Subcutaneous abdominal adipose tissue (tissue), 5 donors: ENCODE measurements at regions not wholly inside any gene's neighbourhood (a gene's known extent, or its start where the extent isn't known, plus 50 kb on each side); places are given as distances from the start of the nearest gene placed in this dataset.

ENCODE experiments used
- H3K27ac ChIP-seq: one replicate; pipeline ENCODE4 v1.7.0; 2013; ENCODE audit warnings: low read depth, mild to moderate bottlenecking, inconsistent platforms, low read length, moderate library complexity
- H3K27me3 ChIP-seq, 5 donors: one replicate each; pipeline ENCODE4 v1.7.0; 2013; ENCODE audit warnings: low read length in 5 of 5, inconsistent platforms in 1 of 5; ENCODE audit not compliant: control insufficient read depth in 5 of 5, insufficient read depth in 4 of 5
- H3K36me3 ChIP-seq, 5 donors: one replicate each; pipeline ENCODE4 v1.7.0; 2013; ENCODE audit warnings: low read length in 5 of 5; ENCODE audit not compliant: control insufficient read depth in 5 of 5, insufficient read depth in 5 of 5
- H3K4me1 ChIP-seq, 5 donors: one replicate each; pipeline ENCODE4 v1.7.0; 2013; ENCODE audit warnings: low read length in 5 of 5, mild to moderate bottlenecking in 3 of 5, moderate library complexity in 1 of 5; ENCODE audit not compliant: control insufficient read depth in 5 of 5, insufficient read depth in 5 of 5
- H3K4me3 ChIP-seq, 5 donors: one replicate each; pipeline ENCODE4 v1.7.0; 2013; ENCODE audit warnings: low read length in 5 of 5, low read depth in 1 of 5
- H3K9ac ChIP-seq, 5 donors: one replicate each; pipeline ENCODE4 v1.7.0; 2013; ENCODE audit warnings: low read length in 5 of 5, mild to moderate bottlenecking in 4 of 5, moderate library complexity in 3 of 5
- H3K9me3 ChIP-seq, 5 donors: one replicate each; pipeline ENCODE4 v1.7.0; 2013; ENCODE audit warnings: low read length in 5 of 5; ENCODE audit not compliant: control insufficient read depth in 5 of 5
- donor health status: healthy.
- donor health status: healthy.
- donor health status: healthy.
- donor health status: healthy.
- donor health status: healthy.

DNA sequence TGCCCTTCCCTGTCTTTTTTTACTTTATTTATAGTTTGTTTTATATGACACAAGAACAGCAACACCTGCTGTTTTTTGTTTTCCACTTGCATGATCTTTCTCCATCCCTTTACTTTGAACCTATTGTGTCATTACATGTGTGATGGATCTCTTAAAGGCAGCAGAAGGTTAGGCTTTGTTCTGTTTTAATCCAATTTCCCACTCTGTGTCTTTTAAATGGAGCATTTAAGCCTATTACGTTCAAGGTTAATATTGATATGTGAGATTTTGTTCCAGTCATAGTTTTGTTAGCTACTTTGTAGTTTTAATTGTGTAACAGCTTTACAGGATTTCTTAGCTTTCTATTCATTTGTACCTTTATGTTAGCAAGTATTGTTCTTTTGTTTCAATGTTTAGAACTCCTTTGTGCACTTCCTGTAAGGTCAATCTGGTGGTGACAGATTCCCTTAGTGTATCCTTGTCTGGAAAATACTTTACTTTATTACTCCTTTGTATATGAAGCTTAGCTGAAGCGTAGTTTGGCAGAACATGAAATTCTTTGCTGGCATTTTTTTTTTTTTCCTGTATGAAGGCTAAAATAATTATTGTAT lies 1443.0 kb upstream of the LRRTM1 start:
- Histone ChIP-seq H3K4me3 (no peak overlapping the region), H3K27me3 (no peaks in the 10 kb centered on the region), H3K4me1 (no peaks in the 10 kb centered on the region), H3K27ac (no peak overlapping the region), H3K9ac (no peak overlapping the region), H3K36me3 (no peaks in the 10 kb centered on the region), H3K9me3 (peaks cover 0 to 8% (median 5%) of the 10 kb centered on the region in 5 donors)

DNA sequence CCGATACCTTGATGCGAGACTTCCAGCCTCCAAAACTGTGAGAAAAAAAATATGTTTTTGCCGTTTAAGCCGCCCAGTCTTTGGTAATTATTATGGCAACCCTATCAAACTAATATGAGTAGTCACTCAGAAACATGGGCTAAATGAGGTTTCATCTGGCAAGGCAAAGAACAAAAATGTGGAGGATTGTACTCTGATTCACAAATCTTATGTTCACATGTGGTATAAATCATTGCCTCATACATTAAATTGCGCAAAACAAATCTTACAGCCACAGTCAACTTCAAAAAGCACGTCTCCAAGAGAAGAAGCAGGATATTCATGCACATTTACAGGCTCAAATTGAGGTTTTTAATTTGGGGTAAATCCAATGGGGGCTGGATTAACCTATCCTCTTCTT lies 1435.4 kb upstream of the LRRTM1 start:
- Histone ChIP-seq H3K27ac (no peak overlapping the region), H3K4me1 (no peaks in the 10 kb centered on the region), H3K9me3 (peaks cover 0 to 3% (median 0%) of the 10 kb centered on the region in 5 donors), H3K27me3 (no peaks in the 10 kb centered on the region), H3K9ac (no peak overlapping the region), H3K36me3 (no peaks in the 10 kb centered on the region), H3K4me3 (no peak overlapping the region)

DNA sequence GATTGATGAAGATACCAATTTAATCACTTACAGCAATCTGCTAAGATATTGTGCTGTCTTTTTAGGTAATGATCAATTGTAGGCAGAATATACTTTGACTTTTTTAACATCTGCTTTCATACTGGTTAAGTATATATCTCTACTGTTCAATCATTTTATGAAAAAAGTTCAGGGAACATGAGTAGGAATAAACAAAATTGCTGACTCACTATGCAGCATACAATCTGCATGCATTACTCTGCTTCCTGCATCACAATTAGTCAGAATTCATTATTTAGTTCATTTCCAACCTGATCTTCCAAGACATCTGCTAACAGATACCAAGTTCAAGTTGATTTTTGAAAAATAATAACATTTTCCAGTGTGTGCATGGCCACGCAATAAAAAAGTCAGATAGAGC lies 1430.4 kb upstream of the LRRTM1 start:
- H3K27ac ChIP-seq: no peak overlapping the region
- peaks cover 0 to 2% (median 0%) of the 10 kb centered on the region in 5 donors for H3K9me3 ChIP-seq
- no peaks in the 10 kb centered on the region for H3K36me3 ChIP-seq
- H3K9ac ChIP-seq: no peak overlapping the region
- no peaks in the 10 kb centered on the region for H3K27me3 ChIP-seq
- no peaks in the 10 kb centered on the region for H3K4me1 ChIP-seq
- H3K4me3 ChIP-seq: no peak overlapping the region

DNA sequence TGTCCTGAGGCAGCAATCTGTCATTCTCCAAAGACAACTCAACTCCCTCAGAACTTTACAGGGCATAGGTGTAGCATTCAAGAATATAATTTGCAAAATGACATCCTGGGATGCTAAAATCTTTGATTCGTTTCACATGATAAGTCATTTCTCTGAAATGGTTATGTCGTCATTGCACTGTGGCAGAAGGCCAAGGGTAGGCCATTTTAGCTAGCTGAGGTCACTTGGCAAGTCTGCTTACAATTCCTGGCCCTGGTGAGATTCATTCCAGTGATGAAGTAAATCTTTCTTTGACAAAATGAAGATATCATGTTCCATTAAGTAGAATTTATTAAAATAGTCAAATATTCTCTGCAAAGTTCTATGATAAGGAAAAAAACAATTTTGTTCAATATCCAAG lies 1410.3 kb upstream of the LRRTM1 start:
- no peak overlapping the region for H3K27ac ChIP-seq
- no peak overlapping the region for H3K4me3 ChIP-seq
- peaks cover 0 to 11% (median 0%) of the 10 kb centered on the region in 5 donors for H3K9me3 ChIP-seq
- H3K4me1 ChIP-seq: no peaks in the 10 kb centered on the region
- H3K9ac ChIP-seq: no peak overlapping the region
- H3K27me3 ChIP-seq: no peaks in the 10 kb centered on the region
- no peaks in the 10 kb centered on the region for H3K36me3 ChIP-seq

DNA sequence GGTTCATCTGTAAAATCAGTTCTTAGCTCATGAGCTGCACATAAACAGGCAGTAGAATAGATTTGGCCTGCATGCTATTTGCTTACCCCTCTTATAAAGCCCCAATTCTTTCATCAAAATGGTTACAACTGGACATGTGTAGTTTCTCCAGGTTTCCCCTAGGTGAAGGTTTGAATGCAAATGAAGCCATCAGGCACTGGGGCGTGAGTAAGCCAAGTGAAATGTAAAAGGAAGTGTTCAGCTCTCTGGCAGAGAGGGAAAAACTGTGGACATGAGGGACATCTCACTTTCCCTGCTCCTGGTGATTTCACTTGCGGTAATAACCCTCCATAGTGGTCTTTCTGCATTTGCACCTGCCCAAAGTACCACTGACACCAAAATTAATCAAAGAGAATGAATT lies 1402.3 kb upstream of the LRRTM1 start:
- Histone ChIP-seq H3K27ac (no peak overlapping the region), H3K9ac (no peak overlapping the region), H3K4me1 (no peaks in the 10 kb centered on the region), H3K27me3 (no peaks in the 10 kb centered on the region), H3K4me3 (no peak overlapping the region), H3K36me3 (no peaks in the 10 kb centered on the region), H3K9me3 (peaks cover 0 to 2% (median 0%) of the 10 kb centered on the region in 5 donors)

DNA sequence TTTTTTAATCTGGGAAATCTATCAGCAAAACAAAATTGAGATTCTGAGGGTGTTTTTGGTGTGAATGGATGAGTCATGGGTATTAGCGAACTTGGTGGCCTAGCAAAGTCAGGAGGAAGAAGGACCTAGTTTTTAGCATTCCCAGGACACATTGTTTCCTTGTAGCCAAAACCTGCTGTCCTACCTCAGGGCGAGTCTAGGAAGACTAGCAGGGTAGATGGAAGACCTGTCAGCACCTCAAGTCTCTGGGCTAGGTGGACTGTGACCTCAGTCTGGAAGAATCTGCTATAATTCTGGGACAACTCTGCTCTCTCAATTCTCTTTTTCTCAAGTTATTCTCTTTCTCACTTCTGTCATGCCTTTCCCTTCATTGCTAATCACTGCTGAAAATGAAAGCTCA lies 1399.3 kb upstream of the LRRTM1 start:
- Histone ChIP-seq H3K27ac (no peak overlapping the region), H3K9me3 (peaks cover 0 to 2% (median 0%) of the 10 kb centered on the region in 5 donors), H3K4me3 (no peak overlapping the region), H3K27me3 (no peaks in the 10 kb centered on the region), H3K36me3 (no peaks in the 10 kb centered on the region), H3K4me1 (no peaks in the 10 kb centered on the region), H3K9ac (no peak overlapping the region)

DNA sequence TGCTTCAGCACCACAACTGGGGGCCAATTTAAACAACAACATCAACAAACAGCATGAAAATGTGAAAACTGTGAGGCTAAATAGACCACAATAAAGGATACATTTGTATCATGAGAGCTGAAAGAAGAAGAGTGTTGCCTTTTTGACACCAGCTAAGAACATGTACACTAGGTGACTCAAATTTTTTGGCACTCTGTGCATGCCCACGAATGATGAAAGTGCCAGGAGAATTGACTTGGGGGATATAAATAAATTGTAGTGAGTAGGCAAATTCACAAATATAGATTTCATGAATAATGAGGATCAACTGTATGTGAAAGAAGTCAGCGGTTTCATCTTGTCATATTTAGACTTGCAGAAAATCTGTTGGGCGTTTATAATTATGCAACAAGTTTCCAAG lies 1388.0 kb upstream of the LRRTM1 start:
- Histone ChIP-seq H3K27me3 (no peaks in the 10 kb centered on the region), H3K4me1 (no peaks in the 10 kb centered on the region), H3K4me3 (no peak overlapping the region), H3K9me3 (no peaks in the 10 kb centered on the region), H3K9ac (no peak overlapping the region), H3K27ac (no peak overlapping the region), H3K36me3 (no peaks in the 10 kb centered on the region)

DNA sequence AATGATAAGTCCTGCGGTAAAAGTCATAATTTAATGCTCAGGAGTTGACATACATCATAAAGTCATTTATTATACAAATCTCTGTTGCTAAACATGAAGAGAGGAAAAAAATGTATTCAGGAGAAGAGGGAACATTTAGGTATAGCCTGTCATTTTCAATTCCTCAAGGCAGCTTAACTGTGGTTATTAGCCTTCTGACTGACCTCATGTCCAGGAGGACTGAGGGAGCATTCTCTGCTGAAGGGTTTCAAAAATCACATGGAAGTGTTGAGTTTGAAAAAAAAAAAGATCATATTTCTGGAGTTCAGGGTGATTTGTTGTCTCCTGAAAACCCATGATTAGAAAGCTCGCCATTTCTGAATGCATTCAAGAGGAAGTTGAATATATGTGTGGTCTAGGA lies 1371.1 kb upstream of the LRRTM1 start:
- Histone ChIP-seq H3K27ac (no peak overlapping the region), H3K9me3 (no peaks in the 10 kb centered on the region), H3K36me3 (no peaks in the 10 kb centered on the region), H3K27me3 (no peaks in the 10 kb centered on the region), H3K4me3 (no peak overlapping the region), H3K4me1 (no peaks in the 10 kb centered on the region), H3K9ac (no peak overlapping the region)

DNA sequence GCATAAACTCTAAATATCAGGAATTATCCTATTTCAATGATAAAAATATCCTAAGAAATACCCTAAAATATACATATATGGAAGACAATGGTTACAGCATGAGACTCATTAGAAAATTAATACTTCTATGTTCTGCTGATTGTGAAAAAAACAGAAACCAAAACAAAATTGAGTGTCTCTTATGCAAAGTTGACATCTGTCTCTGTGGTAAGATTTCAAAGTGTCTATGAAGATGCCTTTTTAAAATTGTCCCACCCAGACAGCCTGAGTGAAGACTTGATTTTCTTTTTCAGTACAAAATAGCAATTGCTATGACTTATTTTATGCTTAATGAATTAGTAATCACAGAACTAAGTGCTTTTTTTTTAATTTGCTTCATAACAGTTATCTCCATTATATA lies 1368.4 kb upstream of the LRRTM1 start:
- no peaks in the 10 kb centered on the region for H3K36me3 ChIP-seq
- H3K27ac ChIP-seq: no peak overlapping the region
- H3K27me3 ChIP-seq: no peaks in the 10 kb centered on the region
- no peak overlapping the region for H3K4me3 ChIP-seq
- no peaks in the 10 kb centered on the region for H3K9me3 ChIP-seq
- no peaks in the 10 kb centered on the region for H3K4me1 ChIP-seq
- H3K9ac ChIP-seq: no peak overlapping the region

DNA sequence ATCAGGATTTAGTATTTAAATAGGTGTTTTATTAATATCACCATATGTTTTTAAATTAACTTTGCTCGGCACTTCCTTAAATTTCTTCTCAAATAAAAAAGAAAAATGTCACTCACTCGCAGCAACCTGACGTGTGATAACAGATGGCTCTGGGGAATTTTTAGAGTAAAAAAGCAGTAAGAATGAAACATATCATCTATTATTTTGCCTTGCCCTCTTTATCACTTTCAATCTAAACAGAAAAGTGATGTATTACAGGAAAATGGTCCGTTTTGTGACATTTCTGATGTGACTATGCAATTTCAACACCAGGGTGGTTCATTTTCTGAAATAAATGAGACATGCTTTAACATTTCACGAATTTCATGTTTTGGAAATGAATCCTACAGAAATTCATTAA lies 1368.0 kb upstream of the LRRTM1 start:
- Histone ChIP-seq H3K9me3 (no peaks in the 10 kb centered on the region), H3K36me3 (no peaks in the 10 kb centered on the region), H3K27ac (no peak overlapping the region), H3K4me1 (no peaks in the 10 kb centered on the region), H3K4me3 (no peak overlapping the region), H3K9ac (no peak overlapping the region), H3K27me3 (no peaks in the 10 kb centered on the region)

DNA sequence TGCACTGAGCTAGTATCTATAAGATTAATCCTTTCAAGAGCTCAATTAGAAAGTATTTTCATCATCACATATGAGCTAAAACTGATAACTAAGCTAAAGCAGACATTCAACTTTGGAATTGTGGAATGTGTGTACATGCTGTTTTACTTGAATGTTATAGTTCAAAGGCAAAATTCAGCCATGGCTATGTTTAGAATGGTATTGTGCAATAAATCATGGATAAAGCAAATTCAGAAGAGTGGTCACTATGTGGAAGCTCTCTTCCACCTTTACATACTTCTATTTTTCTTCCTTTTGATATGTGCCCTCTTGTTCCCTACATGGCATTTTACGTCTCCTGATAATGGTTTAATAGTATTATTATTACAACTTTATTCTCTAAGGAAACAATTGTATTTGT lies 1366.3 kb upstream of the LRRTM1 start:
- Histone ChIP-seq H3K9me3 (no peaks in the 10 kb centered on the region), H3K27me3 (no peaks in the 10 kb centered on the region), H3K9ac (no peak overlapping the region), H3K36me3 (no peaks in the 10 kb centered on the region), H3K4me1 (no peaks in the 10 kb centered on the region), H3K4me3 (no peak overlapping the region), H3K27ac (no peak overlapping the region)
